ENCODE measurements at regions not wholly inside any gene's neighbourhood (a gene's known extent, or its start where the extent isn't known, plus 50 kb on each side); places are given as distances from the start of the nearest gene placed in this dataset.

GRCh38 chr18:39918847-39919246 lies 2036.2 kb upstream of the PIK3C3 start:
- Histone ChIP-seq H3K79me2 (ENCODE audit: insufficient read depth, low read length) (no peaks in the 10 kb centered on the region), H3K9ac (ENCODE audit: low read length) (no peak overlapping the region), H3K36me3 (ENCODE audit: insufficient read depth, low read length) (no peaks in the 10 kb centered on the region), H3K27me3 (ENCODE audit: insufficient read depth, low read length) (no peaks in the 10 kb centered on the region), H3K4me1 (ENCODE audit: insufficient read depth, low read length) (no peaks in the 10 kb centered on the region), H3K9me3 (ENCODE audit: insufficient read depth, low read depth, low read length) (no peaks in the 10 kb centered on the region), H3K27ac (ENCODE audit: low read depth, low read length) (no peak overlapping the region), H4K20me1 (ENCODE audit: insufficient read depth, low read length) (no peaks in the 10 kb centered on the region), H2AFZ (ENCODE audit: low read depth, low read length) (no peak overlapping the region), H3K4me3 (ENCODE audit: insufficient read depth, low read depth, low read length) (no peak overlapping the region), H3K4me2 (ENCODE audit: low read length) (no peak overlapping the region)
- FAIRE-seq (no peak), DNase-seq (ENCODE audit: low read depth) (no peak)
- TF ChIP-seq CTCF (IDR thresholded peaks at IDR 0.05; ENCODE audit: insufficient read depth, low read depth, low read length) (no peak), EZH2 (IDR thresholded peaks at IDR 0.05; ENCODE audit: insufficient read depth, low read length) (no peak)
- Mint-ChIP-seq H3K4me3 (ENCODE audit: unreplicated experiment) (no peak overlapping the region), H3K27me3 (ENCODE audit: low read depth, unreplicated experiment) (no peaks in the 10 kb centered on the region), H3K9me3 (ENCODE audit: unreplicated experiment) (no peaks in the 10 kb centered on the region), H3K4me1 (ENCODE audit: low read depth, unreplicated experiment) (no peaks in the 10 kb centered on the region), H3K27ac (ENCODE audit: unreplicated experiment) (no peak overlapping the region), H3K36me3 (ENCODE audit: low read depth, unreplicated experiment) (no peaks in the 10 kb centered on the region)

- no peak overlapping the region for H3K4me3 Mint-ChIP-seq (ENCODE audit: unreplicated experiment)
- H3K9me3 Mint-ChIP-seq (ENCODE audit: unreplicated experiment) = no peaks in the 10 kb centered on the region
- no peak overlapping the region for H3K9ac ChIP-seq (ENCODE audit: low read length)
- H3K4me1 ChIP-seq (ENCODE audit: insufficient read depth, low read length) = no peaks in the 10 kb centered on the region
- no peaks in the 10 kb centered on the region for H3K36me3 Mint-ChIP-seq (ENCODE audit: low read depth, unreplicated experiment)
- H3K4me1 Mint-ChIP-seq (ENCODE audit: low read depth, unreplicated experiment) = no peaks in the 10 kb centered on the region
- no peak overlapping the region for H3K27ac Mint-ChIP-seq (ENCODE audit: unreplicated experiment)
- no peaks in the 10 kb centered on the region for H3K27me3 ChIP-seq (ENCODE audit: insufficient read depth, low read length)
- H4K20me1 ChIP-seq (ENCODE audit: insufficient read depth, low read length) = no peaks in the 10 kb centered on the region
- H3K4me3 ChIP-seq (ENCODE audit: insufficient read depth, low read depth, low read length) = no peak overlapping the region
- TF ChIP-seq EZH2 (IDR thresholded peaks at IDR 0.05; ENCODE audit: insufficient read depth, low read length) = no peak
- no peak for TF ChIP-seq CTCF (IDR thresholded peaks at IDR 0.05; ENCODE audit: insufficient read depth, low read depth, low read length)
- H2AFZ ChIP-seq (ENCODE audit: low read depth, low read length) = no peak overlapping the region
- no peaks in the 10 kb centered on the region for H3K27me3 Mint-ChIP-seq (ENCODE audit: low read depth, unreplicated experiment)
- H3K79me2 ChIP-seq (ENCODE audit: insufficient read depth, low read length) = no peaks in the 10 kb centered on the region
- no peak for FAIRE-seq
- no peak overlapping the region for H3K4me2 ChIP-seq (ENCODE audit: low read length)
- H3K9me3 ChIP-seq (ENCODE audit: insufficient read depth, low read depth, low read length) = no peaks in the 10 kb centered on the region
- H3K36me3 ChIP-seq (ENCODE audit: insufficient read depth, low read length) = no peaks in the 10 kb centered on the region
- H3K27ac ChIP-seq (ENCODE audit: low read depth, low read length) = no peak overlapping the region
- DNase-seq (ENCODE audit: low read depth) = no peak
Observed at GRCh38 chr18:39913672-39914366, 2041.2 kb upstream of the PIK3C3 start.

GRCh38 chr18:39911716-39912115 lies 2043.3 kb upstream of the PIK3C3 start:
- H3K36me3 ChIP-seq (ENCODE audit: insufficient read depth, low read length) = no peaks in the 10 kb centered on the region
- H4K20me1 ChIP-seq (ENCODE audit: insufficient read depth, low read length) = no peaks in the 10 kb centered on the region
- peaks cover 2% of the 10 kb centered on the region for H3K27me3 ChIP-seq (ENCODE audit: insufficient read depth, low read length)
- Mint-ChIP-seq H3K4me3 (ENCODE audit: unreplicated experiment) (no peak overlapping the region), H3K9me3 (ENCODE audit: unreplicated experiment) (no peaks in the 10 kb centered on the region), H3K36me3 (ENCODE audit: low read depth, unreplicated experiment) (no peaks in the 10 kb centered on the region), H3K27me3 (ENCODE audit: low read depth, unreplicated experiment) (no peaks in the 10 kb centered on the region), H3K4me1 (ENCODE audit: low read depth, unreplicated experiment) (no peaks in the 10 kb centered on the region), H3K27ac (ENCODE audit: unreplicated experiment) (no peak overlapping the region)
- H3K9me3 ChIP-seq (ENCODE audit: insufficient read depth, low read depth, low read length) = no peaks in the 10 kb centered on the region
- FAIRE-seq = no peak
- H2AFZ ChIP-seq (ENCODE audit: low read depth, low read length) = no peak overlapping the region
- H3K4me3 ChIP-seq (ENCODE audit: insufficient read depth, low read depth, low read length) = no peak overlapping the region
- H3K4me1 ChIP-seq (ENCODE audit: insufficient read depth, low read length) = no peaks in the 10 kb centered on the region
- TF ChIP-seq CTCF (IDR thresholded peaks at IDR 0.05; ENCODE audit: insufficient read depth, low read depth, low read length) (no peak), EZH2 (IDR thresholded peaks at IDR 0.05; ENCODE audit: insufficient read depth, low read length) (no peak)
- no peak overlapping the region for H3K4me2 ChIP-seq (ENCODE audit: low read length)
- no peak overlapping the region for H3K27ac ChIP-seq (ENCODE audit: low read depth, low read length)
- H3K9ac ChIP-seq (ENCODE audit: low read length) = no peak overlapping the region
- no peak for DNase-seq (ENCODE audit: low read depth)
- H3K79me2 ChIP-seq (ENCODE audit: insufficient read depth, low read length) = no peaks in the 10 kb centered on the region
